ENCODE measurements at regions not wholly inside any gene's neighbourhood (a gene's known extent, or its start where the extent isn't known, plus 50 kb on each side); places are given as distances from the start of the nearest gene placed in this dataset.

DNA sequence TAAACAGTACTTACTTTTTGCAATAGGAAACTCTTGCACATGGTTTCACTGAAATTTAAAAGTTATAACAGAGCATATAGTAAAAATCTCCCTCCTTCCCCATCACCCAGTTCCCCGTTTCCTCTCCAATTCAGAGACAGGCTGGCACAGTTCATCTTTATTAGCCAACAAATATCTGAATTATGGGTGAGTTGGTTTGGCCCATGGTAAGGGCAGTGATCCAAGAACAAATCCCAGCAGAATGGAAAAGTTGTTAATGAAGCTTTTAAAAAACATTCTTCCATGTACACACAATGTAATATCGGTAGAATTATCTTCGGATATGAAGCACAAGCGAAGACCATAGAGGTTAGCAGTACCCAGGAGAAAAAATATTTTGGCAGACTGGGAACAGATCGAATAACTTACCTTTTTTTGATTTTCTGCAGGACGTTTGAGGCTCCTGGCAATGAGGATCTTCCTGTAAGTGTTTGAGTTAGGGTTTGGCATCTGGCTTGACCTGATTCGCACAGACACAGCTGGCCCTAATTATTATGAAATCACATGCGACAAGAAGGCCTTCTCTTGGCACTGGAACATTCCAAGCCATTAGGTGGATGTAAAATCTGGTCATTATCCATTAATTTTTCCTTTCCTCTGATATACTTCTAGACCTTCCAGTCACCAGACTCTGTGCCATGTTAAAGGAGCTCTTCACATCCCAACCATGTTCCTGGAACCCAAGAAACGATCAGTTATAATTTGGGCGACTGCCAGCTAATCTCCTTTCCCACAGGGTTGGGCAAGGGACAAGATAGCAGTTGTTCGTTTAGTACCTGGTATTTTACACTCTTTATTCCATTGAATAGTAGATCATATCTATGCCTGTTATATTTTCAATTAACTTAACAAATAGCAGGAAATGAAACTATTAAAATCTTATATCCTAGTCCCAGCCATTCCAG is 139.4 kb upstream of the TSC22D1 start:
- no peak for TF ChIP-seq POLR2A (IDR thresholded peaks at IDR 0.05; ENCODE audit: control extremely low read depth in 1 of 2, low read depth in 2 of 2, low read length in 2 of 2)
- no peak for TF ChIP-seq SIX5 (IDR thresholded peaks at IDR 0.05; ENCODE audit: low read depth, low read length)
- no peak for TF ChIP-seq GTF2F1 (IDR thresholded peaks at IDR 0.05; ENCODE audit: borderline replicate concordance, low read depth, low read length)
- TF ChIP-seq RAD21 (IDR thresholded peaks at IDR 0.05 in 1 of 2, conservative IDR thresholded peaks at IDR 0.05 in 1 of 2; ENCODE audit: low read depth in 2 of 2, low read length in 2 of 2), result no peak
- TF ChIP-seq POLR2AphosphoS5 (IDR thresholded peaks at IDR 0.05; ENCODE audit: low read depth, low read length), result no peak
